ENCODE measurements at regions not wholly inside any gene's neighbourhood (a gene's known extent, or its start where the extent isn't known, plus 50 kb on each side); places are given as distances from the start of the nearest gene placed in this dataset.

DNA sequence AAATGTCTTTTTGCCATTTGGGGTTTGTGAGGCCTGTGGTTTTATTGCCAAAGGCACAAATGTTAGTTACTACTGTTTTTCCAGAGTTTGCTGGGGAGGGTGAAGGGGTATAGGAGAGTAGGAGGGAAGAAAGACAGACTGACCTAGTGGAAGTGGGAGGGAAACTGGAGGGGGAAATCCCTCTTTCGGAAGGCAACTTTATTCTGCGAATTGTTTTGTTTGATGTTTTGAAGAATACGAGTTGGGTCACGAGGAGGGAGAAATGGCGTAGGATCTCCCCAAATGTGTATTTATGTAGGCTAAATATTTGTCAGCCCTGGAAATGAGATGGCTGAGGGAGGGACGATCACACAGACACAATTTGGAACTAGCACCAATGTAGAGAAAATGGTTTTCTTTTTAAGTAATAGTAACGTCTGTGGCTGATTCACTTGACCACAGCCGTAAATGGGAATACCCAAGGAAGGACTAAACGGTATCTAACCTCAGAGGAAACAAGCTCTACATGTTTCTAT, 172.3 kb downstream of the ICOS start:
- no peak for DNase-seq (ENCODE audit: low spot score)

DNA sequence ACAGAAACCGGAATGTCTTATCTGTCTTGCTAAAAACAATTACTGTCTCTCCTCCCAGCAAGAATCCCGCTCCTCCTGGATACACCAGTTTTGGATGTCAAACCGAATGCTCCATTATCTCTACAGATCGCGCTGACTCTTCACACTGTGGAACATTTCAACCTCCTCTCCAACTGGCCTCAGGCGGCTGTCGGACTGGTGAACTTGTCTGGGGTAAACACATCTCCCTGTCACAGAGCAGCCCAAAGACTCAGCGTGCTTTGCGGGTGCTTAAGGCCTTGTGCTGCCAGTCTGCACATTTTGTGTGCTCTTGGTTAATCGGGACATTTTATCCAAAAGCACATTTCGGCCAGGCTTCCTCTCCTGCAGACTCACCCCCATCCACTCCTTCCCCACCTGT, 173.1 kb downstream of the ICOS start:
- DNase-seq (ENCODE audit: low spot score): no peak

DNA sequence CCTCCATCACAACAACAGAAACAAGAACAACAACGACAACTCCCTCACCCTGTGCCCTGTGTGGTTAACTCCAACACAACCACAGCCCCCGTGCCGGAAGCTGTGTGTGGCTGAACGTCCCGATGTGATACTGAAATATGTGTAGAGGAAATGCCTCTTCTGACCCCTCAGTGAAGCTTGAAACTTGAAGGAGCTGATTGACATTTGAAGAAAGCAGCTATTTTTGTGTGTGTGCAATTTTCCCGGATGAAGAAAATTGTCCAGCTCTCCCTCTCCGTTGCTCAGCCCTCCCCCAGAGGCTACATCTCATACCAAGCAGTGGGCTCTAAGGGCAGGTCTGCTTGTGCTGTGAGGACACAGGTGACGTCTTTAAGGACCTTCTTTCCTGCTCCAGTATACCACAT, 173.8 kb downstream of the ICOS start:
- DNase-seq (ENCODE audit: low spot score): no peak

DNA sequence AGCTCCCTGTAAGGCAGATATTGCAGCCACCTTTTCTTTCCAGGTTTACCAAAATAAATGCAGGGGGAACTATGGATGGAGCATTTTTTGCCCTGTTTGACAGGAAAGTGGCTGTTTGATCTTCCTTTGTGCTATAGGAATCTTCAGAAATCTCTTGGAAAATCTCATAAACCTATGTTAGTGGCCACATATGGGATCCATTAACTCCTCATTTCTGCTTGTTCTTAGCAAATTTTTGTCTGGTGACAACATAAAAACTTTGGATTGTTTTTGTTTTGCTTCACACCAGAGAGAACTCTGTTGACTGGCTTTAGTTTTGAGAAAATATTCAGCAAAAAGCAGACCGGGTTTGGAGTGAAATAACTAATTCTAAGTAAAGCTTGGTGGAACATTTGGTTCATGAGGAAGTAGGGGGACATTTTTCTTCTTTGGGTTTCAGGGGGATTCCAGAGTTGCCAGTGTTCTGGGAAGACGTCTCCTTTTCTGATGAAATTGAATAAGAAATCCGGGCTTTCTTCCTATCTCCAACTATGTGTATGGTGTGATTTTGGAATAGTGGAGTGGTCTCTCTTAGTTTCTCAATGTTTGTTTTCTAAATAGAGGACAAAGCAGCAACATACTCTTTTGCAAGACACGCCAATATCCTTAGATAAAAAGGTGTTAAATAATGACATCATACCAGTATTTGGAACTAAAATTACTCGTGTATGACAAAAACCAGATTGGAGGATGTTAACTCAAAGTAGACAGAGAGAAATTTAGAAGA, 174.4 kb downstream of the ICOS start:
- no peak for DNase-seq (ENCODE audit: low spot score)

DNA sequence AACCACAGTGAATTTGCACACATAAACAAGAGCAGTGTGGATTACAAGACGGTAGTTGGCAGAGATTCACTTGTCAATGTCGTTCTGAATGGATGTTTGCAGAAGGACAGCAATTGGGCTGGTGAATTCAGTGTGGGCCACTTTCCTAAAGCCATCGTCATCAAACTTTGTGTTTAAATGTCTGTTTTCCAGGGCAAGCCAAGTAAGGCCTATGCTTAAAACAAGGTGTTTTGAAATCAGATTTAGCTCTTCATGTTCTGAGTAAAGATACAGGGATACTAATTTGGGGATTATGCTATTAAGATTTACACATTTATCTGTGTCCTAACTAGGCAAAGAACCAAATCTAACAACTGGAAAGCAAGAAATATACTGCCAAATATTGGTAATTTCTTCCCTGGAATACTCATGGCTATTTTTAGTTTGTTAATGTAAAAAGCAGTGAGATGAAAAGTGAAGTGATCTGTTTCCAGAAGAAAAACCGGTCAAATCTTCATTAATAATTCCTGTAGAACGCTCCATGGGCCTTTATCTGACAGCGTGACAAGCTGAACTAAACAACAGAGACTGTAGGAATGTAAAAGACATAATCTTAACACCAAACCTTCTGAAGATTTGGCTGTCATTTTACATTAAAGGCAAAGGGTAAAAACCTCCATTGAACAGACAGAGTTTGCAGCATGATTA, 175.7 kb downstream of the ICOS start:
- DNase-seq (ENCODE audit: low spot score): no peak

DNA sequence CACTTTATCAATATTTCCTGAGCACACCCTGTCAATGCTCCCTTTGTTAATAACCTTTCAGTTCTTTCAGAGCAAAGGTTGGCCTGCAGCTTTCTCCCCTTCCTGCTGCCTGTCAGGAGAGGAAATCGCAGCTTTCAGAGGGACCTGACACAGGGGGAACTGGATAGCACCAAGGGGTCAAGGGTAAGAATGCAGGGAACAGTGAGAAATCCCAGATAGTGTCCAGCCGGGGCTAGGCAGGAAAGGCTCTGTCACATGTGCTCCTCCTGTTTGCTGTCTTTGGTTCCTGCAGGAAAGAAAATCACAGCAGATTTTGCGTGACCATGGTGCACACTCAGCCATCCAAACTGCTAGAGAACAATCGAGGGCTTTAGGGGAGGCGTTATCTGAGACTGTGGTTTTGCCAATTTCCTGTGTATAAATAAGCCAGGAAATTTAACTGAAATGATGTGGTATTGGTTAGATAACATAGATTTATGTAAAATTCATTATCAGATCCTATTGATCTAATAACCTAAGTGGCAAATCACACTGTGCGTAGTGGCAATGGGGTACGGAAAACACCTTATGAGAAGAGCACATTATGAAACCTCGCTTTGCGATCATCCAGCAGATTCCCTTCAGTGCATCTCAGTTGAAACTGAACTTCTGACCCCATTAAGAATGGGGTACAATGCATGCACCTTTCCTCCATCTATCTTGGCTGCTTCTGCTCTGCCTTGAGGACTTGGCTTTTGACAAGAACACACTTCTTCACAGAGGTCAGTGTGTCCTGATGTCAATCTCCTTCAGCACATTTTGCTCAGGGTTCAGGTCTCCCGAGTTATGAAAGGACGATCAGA, 178.0 kb downstream of the ICOS start:
- no peak for DNase-seq (ENCODE audit: low spot score)

DNA sequence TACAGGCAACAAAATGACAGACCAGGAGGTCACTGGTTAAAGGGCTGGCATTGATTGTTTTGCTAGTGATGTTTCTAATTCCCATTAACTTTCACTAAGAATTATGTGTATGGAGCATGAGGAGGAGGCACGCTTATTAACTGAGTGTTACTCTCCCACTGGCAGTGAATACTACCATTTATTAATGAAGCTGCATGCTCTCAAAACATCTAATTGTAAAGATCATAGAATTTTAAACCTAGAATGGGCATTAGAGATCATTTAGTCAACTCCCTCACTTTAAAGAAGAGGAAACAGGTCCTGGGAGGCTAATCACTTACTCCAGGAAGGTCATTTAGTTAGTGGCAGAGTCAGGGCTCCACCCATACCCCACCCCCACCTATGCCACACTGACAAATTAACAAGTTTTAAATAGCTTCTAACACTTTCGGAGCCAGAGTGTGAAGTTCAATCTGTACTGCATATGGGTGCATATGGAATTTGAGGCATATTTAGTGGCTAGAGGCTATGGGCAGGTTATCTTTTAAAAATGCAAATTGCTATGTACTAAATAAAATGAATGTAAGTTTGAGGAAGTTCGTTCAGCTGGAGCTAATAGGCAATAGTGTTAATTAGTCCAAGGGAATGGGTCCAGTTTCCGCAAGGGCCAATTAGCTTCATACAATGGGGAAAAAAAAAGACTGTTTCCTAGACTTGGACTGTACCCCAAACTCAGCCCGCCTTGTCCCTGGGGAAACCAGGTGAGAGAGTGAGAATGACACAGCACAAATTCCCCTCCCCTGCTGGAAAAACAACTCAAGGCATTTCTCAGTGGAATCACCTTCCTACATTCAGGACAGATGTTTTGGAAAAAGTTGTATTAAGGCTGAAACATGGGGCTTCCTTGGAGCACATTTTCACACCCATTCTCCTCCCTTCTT, 178.8 kb downstream of the ICOS start:
- DNase-seq (ENCODE audit: low spot score): no peak

DNA sequence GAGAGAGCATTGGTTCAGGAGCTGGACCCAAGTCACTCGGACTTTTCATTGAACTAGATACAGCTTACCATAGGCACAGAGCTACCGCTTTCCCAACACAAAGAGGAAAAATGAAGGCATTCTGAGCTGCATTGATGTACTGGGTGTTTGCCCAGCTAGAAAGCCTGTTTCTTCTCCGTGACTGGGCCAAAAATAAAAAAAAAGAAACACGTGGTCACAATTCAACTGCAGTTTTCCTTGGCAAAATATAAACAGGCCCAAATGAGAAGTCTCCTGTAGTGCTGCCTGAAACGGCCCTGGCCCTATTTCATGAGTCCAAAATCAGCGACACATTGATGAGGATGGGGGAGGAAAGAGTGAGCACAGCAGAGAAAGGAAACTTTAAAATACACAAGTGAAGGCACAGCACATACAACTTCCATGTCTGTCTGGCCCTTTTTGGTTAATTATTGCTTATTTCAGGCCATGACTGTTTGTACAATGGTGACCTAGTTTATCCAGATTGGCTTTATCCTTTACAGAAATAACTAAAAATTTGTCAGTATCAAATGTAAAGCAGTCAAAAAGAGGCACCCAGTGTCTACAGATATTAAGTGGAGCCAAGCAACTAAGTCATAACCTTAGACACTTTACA, 179.7 kb downstream of the ICOS start:
- no peak for DNase-seq (ENCODE audit: low spot score)

DNA sequence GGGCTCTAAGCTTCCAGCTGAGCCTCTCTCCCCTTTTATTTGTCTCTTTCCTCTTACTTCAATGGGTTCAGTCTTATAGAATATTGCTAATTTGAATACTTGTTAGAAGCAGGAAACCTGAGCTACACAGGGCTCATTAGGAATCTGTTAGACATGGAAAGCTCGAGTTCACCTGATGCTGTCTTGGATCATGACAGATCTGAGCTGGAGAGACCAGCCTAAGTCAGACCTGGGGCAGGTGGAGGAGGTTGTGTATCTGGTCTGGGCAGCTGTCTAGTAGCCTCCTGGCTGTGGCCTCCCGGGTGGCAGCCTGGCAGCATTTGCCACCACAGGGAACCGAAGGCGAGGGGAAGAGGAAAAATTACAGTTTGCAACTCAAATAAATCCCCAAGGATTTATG, 185.9 kb downstream of the ICOS start:
- no peak for DNase-seq (ENCODE audit: low spot score)

DNA sequence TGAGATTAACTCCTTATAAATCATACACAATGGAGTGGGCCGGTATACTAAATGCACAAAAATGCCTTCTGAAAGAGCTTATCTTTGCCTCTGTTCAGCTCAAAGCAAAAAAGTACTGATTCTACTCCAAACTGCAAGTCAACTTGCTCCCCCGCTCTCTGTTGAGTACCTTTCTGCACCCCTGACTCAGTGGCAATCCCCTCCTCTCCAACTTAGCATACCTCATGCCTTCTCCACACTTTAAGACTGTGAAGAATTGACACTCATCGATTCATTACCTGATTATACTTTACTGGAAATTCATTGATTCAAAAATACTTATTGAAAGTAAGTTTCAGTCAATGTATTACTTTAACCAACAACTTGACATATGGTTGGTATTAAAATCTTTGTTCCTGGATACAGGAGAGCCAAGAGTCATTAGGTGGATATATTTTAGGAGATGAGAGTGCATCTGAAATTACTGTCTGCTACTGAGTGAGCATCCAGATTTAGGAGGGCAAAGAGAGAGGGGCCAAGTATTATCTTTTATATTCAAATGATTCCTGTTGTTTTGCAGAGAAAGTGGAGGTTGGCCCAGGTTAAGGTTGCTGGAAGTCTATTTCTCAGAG, 187.7 kb downstream of the ICOS start:
- DNase-seq (ENCODE audit: low spot score): no peak

DNA sequence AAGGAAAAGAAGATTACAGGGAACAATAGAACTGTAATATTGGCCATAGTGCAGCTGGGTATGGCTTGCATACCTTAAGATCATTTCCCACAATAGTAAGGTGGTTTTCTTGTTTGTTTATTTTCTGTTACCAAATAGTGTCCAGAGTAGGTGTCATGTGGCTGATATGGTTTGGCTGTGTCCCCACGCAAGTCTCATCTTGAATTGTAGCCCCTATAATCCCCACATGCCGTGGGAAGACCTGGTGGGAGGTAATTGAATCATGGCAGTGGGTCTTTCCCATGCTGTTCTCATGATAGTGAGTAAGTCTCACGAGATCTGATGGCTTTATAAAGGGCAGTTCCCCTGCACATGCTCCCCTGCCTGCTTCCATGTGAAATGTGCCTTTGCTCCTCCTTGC, 190.1 kb downstream of the ICOS start:
- DNase-seq (ENCODE audit: low spot score): no peak

DNA sequence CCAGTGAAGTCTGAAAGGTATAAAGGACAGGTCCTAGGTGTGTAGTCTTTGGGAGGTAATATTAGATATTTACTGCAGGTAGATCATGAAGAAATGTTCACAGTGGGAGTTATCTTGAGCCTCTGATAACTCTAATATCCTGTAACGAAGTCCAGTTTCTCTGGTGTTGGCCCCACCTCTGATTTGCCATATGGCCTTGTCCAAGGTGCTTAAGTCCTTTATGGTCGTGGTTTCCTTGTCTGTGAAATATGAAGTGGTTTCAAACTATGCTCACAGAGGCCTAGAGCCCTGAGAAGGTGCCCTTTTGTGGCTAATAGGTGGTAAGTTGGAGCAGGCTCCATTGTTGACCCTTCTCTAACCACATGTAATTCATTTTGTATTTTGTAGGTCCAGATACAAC, 190.7 kb downstream of the ICOS start:
- no peak for DNase-seq (ENCODE audit: low spot score)

DNA sequence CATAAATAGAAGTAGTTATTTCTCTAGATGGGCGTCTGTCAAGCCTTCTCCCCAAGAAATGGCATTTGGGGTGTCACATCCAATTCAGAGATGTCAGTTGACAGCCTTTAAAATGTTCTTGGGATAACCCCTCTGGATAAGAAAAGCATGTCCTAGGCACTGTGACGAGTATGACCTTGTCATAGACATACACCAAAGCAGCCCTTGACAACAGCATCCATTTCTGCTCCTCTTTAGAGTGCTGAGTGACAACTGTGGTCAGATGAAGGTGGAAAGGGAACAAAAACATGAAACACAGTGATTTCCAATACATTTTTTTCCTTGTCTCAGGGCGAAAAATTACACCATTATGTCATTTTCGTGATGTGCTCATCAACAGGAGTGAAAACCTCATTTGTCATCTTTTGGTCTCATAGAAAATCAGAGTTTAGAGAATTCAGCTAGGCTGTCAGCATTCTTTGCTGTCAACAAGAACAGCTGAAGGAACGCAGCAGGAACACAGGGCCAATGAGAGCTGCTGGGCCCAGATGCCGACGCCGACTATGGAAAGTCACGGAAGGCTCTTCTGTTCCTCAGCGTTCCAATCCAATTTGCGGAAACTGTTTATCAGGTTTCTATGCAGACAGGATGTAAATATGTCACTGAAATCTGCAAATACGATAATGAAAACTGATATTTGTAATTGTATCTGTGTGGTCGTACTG, 193.2 kb downstream of the ICOS start:
- DNase-seq (ENCODE audit: low spot score): no peak

DNA sequence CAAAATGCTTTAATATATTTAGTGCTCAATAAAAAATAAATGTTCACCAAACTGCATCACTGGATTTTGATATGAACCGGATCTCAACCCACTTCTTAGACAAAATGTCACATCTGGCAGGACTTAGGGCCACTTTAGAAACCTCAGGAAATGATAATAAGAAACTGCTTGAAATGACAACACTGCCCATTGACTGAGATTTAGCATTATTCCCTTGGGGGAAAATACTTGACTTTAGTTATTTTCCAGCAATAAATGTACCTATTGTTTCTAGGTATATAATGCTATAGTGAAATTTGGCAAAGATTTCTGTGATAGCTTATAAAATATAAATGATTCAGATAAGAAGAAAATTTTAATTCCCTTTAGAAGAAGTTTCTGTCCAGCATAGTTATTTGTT, 195.1 kb downstream of the ICOS start:
- no peak for DNase-seq (ENCODE audit: low spot score)

DNA sequence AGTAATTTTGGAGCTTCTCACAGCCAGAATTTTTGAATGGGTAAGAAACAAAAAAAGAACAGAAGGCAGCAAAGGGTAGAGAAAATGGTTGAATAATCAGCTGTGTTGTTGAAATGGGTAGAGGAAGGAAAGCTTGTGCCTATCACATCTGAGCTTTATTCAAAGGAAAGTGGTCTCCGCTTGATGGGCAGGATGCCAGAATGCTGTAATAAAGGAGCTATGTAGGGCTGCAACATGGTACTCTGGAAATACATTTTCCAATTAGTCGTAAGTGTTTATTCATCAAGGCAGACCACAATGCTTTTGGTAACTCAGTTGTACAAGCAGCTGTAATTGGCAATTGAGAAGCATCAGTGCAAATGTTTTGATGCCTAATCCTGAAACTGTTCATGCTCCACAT, 196.9 kb downstream of the ICOS start:
- DNase-seq (ENCODE audit: low spot score): no peak

DNA sequence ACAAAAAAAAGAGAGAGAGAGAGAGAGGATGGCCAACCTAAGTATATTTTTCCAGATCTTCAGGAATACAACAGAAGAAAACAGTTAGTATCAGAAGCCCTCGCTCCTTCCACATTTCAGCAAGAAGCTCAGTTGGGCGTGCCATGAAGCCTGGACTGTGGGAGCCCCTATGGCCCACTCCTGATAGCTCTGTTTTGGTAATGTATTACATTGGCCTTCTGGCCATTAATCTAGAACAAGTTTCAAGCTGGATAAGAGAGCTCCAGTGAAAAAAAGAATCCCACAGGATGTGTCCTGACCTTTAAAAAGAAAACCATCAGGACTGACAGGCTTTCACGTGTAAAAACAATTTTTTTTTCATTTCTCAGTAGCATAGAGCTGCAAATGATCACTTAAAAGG, 197.9 kb downstream of the ICOS start:
- DNase-seq (ENCODE audit: low spot score): no peak

DNA sequence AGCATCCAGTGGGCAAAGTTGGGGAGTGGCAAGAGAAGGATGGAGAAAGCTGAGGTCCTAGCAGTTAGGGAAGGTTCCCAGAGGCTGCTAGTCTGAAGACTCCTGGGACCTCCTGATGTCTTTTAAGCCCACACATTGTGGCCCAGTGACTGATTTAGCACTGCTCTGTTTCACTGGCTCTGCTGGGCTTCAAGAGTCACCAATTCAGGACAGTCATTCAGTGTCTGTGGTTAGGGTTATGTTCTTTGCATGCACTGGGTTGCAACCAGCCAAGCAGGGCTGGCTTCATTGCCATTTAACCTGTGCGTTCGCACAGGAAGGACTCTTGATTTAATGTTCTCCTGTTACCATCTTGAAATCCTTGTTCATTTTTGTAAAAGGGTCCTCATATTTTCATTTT, 199.2 kb downstream of the ICOS start:
- DNase-seq (ENCODE audit: low spot score): no peak

DNA sequence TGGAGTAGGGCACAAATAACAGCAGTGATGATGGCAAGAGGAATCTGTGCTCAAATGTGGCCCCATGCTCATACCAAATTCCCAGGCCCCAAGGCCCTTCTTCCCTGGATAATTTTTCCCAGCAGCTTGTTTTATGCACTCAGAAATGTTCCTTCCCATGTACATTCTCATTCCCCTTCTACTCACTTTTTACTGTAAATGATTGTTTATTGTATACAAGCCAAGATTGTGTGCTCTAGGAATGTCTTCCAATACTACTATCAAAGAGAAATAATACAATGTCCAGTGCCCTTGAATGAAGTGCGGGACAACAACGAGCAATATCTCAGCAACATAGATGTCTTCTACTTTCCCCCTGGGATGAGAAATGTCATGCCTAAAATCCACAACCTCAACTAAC, 201.6 kb downstream of the ICOS start:
- DNase-seq (ENCODE audit: low spot score): no peak

DNA sequence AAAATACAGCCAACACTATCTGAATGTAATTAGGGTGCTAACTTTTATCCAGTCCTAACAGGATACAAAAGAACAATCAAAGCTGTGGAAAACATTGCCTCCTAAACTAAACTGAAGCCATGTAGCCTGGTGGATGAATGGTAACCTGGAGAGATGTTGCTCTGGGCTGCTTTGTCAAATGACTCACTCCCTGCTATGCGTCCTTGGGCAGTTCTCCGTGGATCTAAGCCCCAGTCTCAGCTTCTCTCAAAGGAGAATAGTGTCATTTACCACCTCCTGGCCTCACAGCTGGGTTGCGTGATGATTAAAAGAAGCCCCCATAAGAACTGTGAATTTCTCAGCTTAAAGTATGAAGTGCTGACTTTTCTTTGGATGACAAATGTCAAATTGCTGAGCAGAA, 203.7 kb downstream of the ICOS start:
- DNase-seq (ENCODE audit: low spot score): no peak
